HT-29 (cell line): ENCODE measurements at regions not wholly inside any gene's neighbourhood (a gene's known extent, or its start where the extent isn't known, plus 50 kb on each side); places are given as distances from the start of the nearest gene placed in this dataset.

Experiments used
- DNase-seq: peaks from one replicate; pipeline ENCODE4 v3.0.0-alpha.2; 2015; ENCODE audit warnings: low spot score

DNA sequence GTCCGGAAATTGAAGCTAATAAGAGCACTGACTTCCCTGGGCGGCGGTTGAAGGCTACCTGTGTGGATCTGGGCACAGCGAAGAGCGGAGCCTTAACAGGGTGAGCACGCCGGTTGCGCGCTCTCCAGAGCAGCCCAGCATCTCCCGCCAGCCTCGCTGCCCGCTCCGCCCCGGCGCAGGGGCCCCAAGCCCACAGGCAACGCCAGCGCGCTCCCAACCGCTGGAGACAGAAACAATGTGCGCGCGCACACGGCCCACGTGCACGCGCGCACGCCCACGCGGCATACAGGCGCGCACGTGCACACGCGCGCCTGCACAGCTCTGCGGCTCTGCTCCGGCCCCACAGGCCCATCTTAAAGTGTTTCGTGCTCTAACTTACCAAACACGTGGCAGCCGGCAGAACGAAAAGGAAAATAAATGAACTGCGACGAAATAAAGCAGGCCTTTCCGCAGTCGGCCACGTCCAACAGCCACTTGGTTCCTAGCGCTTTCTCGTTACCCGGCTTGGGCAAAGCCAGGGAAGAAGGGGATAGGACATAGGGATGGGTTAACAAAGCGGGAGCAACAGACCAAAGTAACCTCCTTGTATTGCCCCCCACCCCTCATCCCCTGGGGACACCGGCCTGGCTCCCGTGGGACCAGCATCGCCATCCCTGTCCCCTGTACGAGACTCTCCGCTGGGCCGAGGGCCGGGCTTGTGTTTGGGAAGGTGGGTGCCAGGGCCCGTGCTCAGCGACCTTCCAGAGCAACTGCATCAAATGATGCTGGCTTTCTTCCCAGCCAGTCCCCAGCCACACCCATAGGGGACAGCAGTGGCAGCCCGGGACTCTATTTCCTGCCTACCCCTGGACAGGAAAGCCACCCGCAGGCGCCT, 203.7 kb downstream of the ABHD5 start:
- no peak for DNase-seq

DNA sequence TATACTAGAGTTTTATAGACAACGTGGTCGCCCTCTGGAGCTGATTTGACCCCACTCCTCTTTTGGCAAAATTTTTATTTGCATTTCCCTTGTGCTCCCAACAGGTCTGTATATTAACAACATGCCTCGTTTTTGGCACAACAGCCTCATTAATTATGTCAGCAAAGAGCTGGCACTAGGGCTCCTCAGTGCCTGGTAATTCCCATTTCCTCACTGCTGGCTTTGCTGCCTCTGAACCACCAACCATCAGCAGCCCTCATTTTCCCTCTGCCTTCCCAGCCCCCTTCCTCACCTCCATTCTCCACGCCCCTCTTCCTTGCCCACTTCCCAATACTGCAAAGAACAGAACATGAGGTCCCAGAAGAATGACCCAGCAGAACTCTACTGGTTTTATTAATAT, 204.8 kb downstream of the ABHD5 start:
- DNase-seq, result no peak

DNA sequence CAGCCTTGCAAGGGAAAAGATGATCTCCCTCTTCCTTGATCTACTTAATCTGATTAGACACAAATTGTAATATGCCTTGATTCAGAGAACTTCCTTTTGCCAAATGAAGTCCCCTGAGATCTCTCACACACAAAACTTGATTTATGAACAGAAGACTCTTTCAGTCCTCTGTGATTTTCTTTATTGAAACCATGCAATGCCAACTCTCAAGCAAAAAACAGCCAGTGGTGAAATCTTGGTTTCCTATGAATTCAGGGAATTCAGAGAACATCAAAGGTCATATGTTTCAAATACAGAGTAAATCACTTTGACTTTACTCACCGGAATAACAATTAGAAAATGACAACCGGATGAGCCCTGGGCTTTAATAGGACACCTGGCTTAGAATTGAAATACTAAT, 211.7 kb downstream of the ABHD5 start:
- no peak for DNase-seq

DNA sequence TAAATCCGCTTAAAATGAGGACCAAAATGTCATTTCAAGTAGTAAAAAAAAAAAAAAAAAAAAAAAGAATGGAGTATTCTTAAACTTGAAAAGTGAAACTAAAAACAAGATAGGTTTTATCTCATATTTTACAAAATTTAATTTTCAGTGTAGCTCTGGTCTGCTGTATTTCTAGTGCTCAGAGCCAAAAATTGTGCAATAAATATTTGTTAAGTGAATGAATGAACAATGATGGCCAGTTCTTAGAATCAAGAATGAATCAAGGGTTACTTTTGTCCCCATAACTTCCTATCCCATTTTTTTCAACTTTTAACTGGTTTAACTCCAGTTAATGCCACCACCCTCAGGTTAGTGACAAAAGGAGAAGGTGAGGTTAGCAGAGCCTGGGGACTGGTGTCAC, 214.4 kb downstream of the ABHD5 start:
- DNase-seq, result no peak

DNA sequence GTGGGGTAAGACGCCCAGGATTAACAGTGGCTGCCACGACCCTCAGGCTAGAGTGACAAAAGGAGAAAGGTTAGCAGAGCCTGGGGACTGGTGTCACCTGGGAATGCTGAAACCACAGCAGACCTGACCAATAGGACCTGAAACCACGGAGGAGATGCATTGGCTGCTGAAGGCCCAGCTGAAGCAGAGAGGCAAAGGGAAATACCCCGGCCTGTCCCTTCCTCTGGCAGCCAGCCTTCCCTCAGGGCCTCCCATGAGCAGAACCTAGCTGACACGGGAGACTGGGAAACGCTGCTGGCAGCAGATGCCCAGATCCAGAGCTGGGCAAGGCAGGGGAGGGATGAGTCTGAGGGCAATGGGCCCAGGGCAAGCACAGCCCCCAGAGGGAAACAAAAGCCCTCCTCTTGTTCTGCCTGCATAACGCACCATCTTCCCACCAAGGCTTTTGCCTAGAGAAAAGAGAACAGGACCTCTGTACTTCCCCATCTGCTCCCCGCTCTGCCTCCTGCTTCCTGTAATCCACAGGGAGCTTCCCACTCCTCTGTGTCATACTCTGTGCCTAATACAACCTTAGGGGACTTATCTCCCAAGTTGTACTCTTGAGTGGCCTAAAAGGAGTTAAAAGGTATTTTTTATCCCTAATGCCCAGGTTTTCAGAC, 216.2 kb downstream of the ABHD5 start:
- no peak for DNase-seq

DNA sequence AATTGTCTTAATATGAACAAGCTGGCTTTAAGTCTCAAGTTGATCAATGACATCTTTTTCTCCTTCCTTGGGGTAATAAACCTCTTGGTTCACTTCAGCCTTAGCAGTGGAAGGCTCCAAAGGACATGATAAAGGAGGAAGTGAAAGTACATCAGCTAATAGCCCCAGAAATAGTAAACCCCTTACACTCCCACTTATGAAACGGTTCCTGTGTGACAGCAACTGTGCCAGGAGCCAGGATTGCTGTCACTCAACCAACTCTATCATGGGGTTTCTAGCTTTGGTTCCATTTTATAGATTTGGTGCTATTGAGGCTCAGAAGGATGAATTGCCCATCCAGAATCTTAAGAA, 216.7 kb downstream of the ABHD5 start:
- no peak for DNase-seq

DNA sequence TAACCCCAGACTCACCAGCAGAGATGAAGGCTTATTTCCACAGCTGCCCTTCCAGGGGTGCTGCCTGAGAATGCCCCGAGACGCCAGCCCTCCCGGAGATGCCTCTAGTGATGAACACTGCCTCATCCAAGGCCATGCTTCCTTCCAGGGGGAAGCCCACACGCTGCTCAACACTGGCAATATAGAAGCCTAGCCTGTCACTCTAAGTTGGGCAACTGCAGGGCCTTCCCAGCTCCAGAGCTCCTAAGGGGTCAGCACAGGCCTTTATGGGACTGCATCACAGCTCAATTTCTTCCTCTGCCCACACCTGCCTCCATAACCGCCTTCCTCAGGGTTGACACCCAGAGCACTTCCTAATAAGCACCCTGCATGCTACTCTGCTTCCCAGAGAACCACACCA, 217.7 kb downstream of the ABHD5 start:
- DNase-seq, result no peak

DNA sequence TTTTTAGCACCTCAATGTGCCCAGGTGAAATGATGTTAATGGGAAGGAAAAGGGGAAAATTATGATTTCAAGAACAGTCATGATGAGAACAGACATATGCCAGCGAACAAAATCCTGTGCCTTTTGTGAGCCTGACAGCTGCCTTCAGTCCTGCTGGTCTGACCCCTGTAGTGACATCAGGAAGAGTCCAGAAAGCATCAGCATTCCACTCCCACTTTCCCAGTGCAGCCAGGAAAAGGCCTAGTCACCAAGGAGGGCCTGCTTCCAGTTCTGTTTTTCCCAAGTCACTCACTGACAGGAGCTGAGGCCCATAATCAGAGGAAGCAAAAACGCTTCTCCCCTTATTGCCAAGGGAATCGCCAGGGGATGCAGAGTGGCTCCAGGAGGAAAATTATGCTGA, 218.4 kb downstream of the ABHD5 start:
- no peak for DNase-seq

DNA sequence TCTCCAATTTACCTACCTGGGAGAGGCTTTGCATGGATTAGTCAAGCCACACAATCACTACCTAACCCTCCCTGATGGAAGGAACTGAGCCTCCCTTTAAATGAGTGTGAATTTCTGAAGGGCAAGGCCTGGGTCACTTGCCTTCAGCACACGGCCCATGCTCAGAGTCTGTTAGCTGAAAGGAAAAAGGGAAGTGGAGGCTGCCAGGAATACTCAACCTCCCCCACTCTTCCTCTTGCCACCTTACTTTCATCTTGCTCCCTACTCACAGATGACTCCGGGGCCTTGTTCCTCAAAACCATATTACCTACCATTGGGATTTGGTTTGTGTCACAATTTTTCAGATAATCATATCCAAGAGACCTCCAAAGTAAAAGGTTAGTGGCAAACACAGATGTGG, 220.0 kb downstream of the ABHD5 start:
- DNase-seq, result no peak

DNA sequence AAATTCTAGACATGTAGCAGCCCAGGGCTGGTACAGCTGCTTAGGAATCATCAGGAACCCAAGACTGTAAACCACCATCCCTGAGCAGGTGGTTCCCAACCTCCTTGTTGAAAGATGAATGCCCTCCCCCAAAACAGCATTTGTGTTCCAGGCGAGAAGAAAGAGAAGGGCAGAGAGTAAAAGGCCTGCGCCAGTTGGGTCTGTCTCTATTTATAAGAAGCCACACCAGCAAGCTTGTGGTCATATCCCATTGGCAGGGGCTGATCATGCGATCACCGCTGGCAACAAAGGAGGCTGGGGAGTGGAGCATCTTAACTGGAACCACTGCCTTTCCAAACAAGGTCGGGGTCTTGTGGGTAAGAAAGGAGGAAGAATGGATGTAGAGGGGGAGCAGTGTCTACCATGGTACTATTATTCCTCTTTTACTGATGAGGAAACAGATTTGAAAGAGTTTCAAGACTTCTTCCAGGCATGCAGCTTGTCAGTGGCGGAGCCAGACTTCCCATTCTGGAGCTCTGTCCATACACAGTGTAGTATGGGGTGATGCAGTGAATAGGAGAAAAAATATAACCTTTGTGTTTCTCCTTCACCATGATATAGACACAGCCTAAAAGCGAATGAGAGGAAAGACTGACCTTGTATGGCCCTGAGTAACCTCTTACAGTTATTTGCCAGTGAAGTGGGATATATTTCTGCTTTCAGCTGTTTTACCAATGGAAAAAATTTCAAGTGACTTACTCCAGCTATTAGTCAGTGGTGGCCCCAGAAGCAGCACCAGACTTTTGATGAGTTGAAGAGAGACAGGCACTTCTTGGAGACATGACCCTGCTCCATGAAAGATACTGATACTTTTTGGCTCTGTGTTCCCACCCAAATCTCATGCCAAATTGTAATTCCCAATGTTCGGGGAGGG, 222.6 kb downstream of the ABHD5 start:
- DNase-seq, result no peak

DNA sequence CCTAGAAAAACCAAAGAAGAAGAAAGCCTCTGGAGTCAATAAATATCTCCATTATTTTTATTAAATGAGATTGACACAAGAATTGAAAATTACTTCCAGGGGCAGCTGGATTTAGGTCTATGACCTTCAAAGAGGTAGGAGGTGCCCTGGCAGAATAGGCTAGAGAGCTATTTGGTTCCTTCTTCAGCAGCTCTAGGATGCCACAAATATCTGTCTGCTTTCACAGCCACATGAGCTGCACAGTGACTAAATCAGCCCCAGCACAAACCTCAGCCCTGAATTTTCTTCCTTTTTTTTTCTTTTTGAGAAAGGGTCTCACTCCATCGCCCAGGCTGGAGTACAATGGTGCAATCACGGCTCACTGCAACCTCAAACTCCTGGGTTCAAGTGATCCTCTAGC, 223.5 kb downstream of the ABHD5 start:
- no peak for DNase-seq

DNA sequence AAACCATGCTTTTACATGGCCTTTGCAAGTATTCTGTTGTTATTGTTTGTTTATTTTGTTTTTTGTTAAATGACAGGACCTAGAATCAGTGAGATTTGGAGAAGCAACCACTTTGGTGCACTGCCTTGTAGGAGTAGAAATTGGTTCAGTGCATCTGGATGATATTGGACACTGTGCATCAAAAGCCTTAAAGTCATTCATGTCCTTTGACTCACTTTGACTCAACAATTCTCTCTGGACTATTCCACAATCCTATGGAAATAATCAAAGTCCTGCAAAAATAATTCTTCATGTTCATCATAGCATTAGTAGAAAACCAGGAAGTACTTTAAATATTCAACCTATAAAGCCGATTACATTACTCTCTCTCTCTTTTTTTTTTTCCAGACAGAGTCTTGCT, 224.8 kb downstream of the ABHD5 start:
- DNase-seq, result no peak

DNA sequence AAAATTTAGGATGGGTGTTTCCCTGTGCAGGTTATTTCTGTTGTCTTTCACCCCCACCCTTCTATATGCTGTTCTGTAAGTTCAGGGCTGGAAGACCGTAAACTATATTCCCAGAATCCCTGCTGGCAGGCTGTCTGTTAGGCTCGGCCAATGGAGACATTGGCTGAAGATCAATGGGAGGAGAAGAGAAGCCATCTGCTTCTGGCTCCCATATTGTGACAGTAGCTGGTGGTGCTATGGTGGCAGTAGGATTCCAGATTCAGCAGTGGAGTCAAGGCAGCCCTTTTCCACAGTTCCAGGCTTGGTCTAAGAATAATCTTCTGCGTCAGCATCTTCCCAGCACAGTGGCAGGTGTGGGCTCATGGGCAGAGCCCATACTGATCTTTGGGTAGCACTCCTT, 226.6 kb downstream of the ABHD5 start:
- DNase-seq, result no peak

DNA sequence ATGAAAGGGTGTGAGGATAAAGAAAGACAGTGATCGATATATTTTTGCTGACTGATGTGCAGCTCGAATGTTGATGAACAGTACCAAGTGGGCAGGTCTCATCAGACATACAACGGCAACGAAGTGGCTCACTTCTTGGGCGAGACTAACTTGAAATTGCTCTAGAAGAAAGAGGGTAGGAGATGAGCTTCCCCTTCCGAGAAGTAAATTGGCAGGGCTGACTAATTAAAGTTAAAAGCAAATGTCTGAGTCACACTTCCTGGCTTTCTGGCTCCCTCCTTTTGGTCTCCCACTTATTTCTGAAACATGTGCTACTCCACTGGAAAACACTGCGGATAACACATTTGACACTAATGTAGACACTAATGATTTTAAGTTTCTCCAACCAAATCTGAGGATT, 228.3 kb downstream of the ABHD5 start:
- DNase-seq, result no peak

DNA sequence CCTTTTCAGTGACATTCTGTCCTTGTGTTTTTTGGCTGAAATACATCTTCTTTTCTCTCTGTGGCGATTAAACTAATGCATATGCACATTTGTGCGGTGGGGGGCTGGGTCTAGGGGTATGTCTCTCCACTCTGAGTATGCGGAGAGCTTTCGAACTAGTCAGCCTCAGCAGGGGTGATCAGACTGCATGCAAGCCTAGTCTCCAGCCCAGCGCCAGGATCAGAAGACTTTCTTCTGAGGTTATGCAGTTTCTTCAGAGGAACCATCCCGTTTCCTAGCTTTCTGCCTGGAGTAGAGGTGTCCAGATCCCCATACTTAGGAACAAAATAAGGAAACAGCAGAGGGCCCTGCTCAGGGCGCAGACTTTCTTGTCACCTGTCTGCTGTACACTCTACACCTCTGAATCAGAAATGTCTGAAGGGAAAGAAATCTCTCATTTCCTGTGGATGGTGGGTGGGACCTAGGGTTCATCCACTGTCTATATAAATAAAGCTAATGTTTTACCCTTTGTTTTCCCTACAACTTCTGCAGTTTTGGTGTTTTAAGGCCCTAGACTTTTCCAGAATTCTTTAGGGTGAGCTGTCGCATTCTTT, 230.4 kb downstream of the ABHD5 start:
- DNase-seq, result no peak

DNA sequence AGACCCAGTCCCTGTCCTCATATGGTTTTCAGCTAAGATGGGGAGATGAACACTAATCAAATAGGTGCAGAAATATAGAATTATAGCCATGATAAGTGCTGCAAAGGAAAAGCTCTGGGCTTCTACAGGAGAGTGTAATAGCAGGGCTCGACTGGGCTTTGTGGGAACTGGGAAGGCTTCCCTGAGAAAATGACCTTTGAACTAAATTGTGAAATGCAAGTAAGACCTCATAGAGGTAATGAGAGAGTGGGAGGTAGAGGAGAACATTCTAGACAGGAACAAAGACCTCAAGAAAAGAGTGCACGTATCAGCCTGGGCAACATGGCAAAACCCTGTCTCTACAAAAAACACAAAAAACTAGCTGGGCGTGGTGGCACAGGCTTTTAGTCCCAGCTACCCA, 231.6 kb downstream of the ABHD5 start:
- DNase-seq, result no peak

DNA sequence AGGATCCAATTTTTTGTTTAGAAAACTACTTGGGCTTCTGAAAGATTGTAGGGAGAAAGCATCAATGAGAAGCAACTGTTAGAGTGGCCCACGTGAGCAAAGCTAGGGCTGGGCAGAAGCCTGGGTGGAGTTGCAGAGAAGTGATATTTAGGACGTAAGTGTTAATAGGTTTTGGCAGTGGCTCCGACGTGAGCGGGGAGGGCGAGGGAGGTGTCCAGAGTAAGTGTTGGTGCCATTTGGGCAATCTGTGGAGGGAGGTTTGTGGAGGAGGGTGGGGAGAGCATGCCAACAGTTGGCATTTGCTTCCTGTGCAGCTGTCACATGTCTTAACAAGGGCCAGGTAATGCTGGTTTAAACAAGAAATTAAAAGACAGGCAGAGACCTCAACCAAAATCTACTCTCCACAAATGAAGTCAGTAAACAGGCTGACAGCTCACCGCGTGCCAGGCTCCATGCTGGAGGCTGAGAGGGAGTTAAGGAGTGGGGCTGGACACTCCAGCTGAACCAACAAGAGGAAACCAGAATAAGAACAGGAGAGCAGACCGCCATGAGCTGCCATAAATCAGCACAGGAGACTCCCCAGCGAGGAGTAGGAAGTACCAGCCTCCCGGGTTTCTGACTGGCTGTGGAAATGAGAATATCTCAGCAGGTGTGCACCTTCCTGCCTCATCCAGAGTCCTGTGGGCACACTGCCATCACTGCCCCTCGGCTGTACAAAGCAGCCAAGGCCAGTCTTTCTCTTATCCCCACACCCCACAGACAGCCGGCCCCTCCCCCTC, 232.6 kb downstream of the ABHD5 start:
- no peak for DNase-seq

DNA sequence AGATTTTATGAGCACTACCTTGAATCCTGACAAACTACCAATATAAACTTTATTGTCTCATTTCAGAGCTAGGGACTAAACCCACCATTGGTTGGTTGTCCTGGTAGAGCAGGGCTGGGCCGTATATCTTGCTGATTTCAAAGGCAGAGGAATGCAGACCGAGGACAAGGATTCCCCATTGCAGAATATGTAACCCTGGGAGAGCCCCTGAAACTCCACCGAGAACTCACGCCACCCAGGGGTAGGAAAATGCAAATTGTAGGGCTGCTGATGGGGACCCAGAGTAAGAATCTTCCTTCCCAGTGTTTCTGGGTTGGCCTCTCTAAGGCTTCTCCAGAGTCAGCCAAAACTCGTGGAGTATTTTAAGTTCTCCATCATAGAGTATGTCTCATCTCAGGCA, 235.3 kb downstream of the ABHD5 start:
- no peak for DNase-seq

DNA sequence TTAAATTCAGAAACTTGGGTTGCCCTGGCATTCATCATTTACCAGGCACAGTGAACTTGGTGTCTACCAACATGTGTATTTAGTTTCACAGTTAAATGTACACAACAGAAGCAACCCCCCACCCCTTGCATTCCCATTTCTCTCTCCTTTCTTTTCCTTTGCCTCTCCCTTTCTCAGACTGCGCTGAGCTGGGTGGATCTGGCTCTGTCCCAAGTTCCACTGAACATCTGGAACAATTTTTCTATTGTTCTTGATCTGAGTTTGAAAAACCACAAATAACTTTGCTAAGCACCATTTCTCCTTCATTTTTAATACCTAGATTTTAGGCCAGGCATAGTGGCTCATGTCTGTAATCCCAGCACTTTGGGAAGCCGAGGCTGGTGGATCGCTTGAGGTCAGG, 242.2 kb downstream of the ABHD5 start:
- no peak for DNase-seq

DNA sequence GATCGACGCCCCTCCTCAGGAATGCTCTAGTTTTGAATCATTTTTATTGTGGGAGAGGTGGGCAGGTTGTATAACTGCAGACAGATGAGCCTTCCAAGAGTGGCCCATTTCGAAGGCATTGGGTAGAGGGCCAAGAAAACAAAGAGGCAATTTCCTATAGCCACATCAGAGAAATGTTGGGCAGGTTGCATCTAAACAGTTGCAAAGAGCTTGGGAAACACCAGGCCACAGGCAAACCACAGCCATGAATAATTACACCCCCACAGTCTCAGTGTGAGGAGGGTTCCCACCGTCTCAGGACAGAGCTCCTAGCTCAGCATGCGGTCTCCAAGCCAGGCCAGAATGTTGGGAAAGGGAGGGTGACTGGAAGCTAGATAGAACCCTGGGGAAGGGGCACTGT, 257.3 kb downstream of the ABHD5 start:
- no peak for DNase-seq

DNA sequence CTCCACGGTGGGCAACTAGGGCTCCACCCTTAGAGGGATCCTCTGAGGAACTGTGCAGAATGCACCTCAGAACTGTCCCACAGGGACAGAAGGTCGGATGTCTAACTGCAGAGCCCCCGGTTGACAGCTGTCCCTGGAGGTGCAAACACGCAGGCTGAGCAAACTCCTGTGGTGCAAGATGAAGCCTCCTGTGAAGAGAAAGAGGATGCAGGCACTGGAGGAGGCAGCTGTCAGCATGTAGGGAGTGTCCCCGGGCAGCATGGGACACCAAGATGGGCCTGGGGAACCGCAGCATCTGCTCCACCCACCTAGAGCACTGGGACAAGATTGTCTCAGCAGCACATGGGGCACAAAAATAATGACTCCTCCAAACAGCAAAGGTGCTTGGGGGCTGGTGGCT, 258.9 kb downstream of the ABHD5 start:
- DNase-seq, result no peak
